ENCODE measurements at regions not wholly inside any gene's neighbourhood (a gene's known extent, or its start where the extent isn't known, plus 50 kb on each side); places are given as distances from the start of the nearest gene placed in this dataset.

- no peak for ATAC-seq
- Histone ChIP-seq H3K27me3 (ENCODE audit: insufficient read depth in 3 of 3, low read length in 2 of 3) (peaks cover 0 to 73% (median 21%) of the 10 kb centered on the region in 3 donors), H3K27ac (no peak overlapping the region), H3K4me3 (no peak overlapping the region), H3K4me1 (no peaks in the 10 kb centered on the region), H3K36me3 (ENCODE audit: insufficient read depth in 1 of 2, low read depth in 1 of 2) (no peaks in the 10 kb centered on the region), H3K9me3 (peaks cover 7% of the 10 kb centered on the region)
- 69 to 75% (median 74%) methylated on average over 15 of the region's 15 CpGs for WGBS, 3 donors
- DNase-seq, result no peak
- intact Hi-C loops (cut with DNase I), result no loop called here
- no peak for TF ChIP-seq CTCF (IDR thresholded peaks at IDR 0.05)
These were observed 267.1 kb downstream of the C16orf95 start for GRCh38 chr16:87050142-87050541.

GRCh38 chr16:87051526-87052320, 265.5 kb downstream of the C16orf95 start:
- WGBS, 3 donors, result 73 to 81% (median 77%) methylated on average over 18 of the region's 18 CpGs
- H3K27ac ChIP-seq, result no peak overlapping the region
- no peak for TF ChIP-seq CTCF (IDR thresholded peaks at IDR 0.05)
- ATAC-seq, result no peak
- peaks cover 0 to 59% (median 18%) of the 10 kb centered on the region in 3 donors for H3K27me3 ChIP-seq (ENCODE audit: insufficient read depth in 3 of 3, low read length in 2 of 3)
- no peak for DNase-seq
- intact Hi-C loops (cut with DNase I), result no loop called here
- no peaks in the 10 kb centered on the region for H3K36me3 ChIP-seq (ENCODE audit: insufficient read depth in 1 of 2, low read depth in 1 of 2)
- H3K9me3 ChIP-seq, result peaks cover 7% of the 10 kb centered on the region
- no peaks in the 10 kb centered on the region for H3K4me1 ChIP-seq
- no peak overlapping the region for H3K4me3 ChIP-seq

- H3K27me3 ChIP-seq (ENCODE audit: insufficient read depth in 3 of 3, low read length in 2 of 3), result peaks cover 0 to 55% (median 13%) of the 10 kb centered on the region in 3 donors
- ATAC-seq (no peak), DNase-seq (no peak)
- H3K4me1 ChIP-seq, result no peaks in the 10 kb centered on the region
- H3K9me3 ChIP-seq, result peaks cover 7% of the 10 kb centered on the region
- WGBS, 3 donors, result 64 to 67% (median 64%) methylated on average over 6 of the region's 6 CpGs
- intact Hi-C loops (cut with DNase I), result no loop called here
- H3K27ac ChIP-seq, result no peak overlapping the region
- no peak for TF ChIP-seq CTCF (IDR thresholded peaks at IDR 0.05)
- no peak overlapping the region for H3K4me3 ChIP-seq
- no peaks in the 10 kb centered on the region for H3K36me3 ChIP-seq (ENCODE audit: insufficient read depth in 1 of 2, low read depth in 1 of 2)
These were observed 264.7 kb downstream of the C16orf95 start for GRCh38 chr16:87052506-87052905.

- WGBS, 3 donors, result 43 to 48% (median 44%) methylated on average over 38 to 39 of the region's 39 CpGs
- no peak for TF ChIP-seq CTCF (IDR thresholded peaks at IDR 0.05)
- H3K4me3 ChIP-seq, result no peak overlapping the region
- H3K36me3 ChIP-seq (ENCODE audit: insufficient read depth in 1 of 2, low read depth in 1 of 2), result no peaks in the 10 kb centered on the region
- DNase-seq (no peak), ATAC-seq (no peak)
- peaks cover 7% of the 10 kb centered on the region for H3K9me3 ChIP-seq
- peaks cover 0 to 55% (median 9%) of the 10 kb centered on the region in 3 donors for H3K27me3 ChIP-seq (ENCODE audit: insufficient read depth in 3 of 3, low read length in 2 of 3)
- no peak overlapping the region for H3K27ac ChIP-seq
- H3K4me1 ChIP-seq, result no peaks in the 10 kb centered on the region
- intact Hi-C loops (cut with DNase I), result no loop called here
These were observed 263.9 kb downstream of the C16orf95 start for GRCh38 chr16:87053016-87053982.

Measured in psoas muscle (tissue), 7 donors.